Neural cell (in vitro differentiated cells): ENCODE measurements at regions not wholly inside any gene's neighbourhood (a gene's known extent, or its start where the extent isn't known, plus 50 kb on each side); places are given as distances from the start of the nearest gene placed in this dataset.
A peak's percentile ranks its signal among the peaks of the same experiment; 100 is the strongest.

Source experiments
- H2AFZ ChIP-seq: fragments of 200-600, 300-800 bp; sonication (generic), shearing (Covaris generic); 2 replicates; pipeline ENCODE4 v1.6.0; 2014; ENCODE audit warnings: low read depth, mild to moderate bottlenecking, antibody characterized with exemption, low read length, moderate library complexity
- H3F3A ChIP-seq: fragments of 200-600 bp; shearing (Covaris generic); 2 replicates; pipeline ENCODE4 v1.6.1; 2016; ENCODE audit warnings: mild to moderate bottlenecking, moderate library complexity, mixed read lengths, antibody characterized with exemption, low read length; ENCODE audit not compliant: insufficient read depth, poor library complexity, severe bottlenecking
- H3K27ac ChIP-seq: fragments of 200-600, 300-800 bp; sonication (generic), shearing (Covaris generic); 2 replicates; pipeline ENCODE4 v1.5.1; 2014; ENCODE audit warnings: mild to moderate bottlenecking, low read length, moderate library complexity
- H3K27me3 ChIP-seq: fragments of 300-800, 200-600 bp; sonication (generic), shearing (Covaris generic); 2 replicates; pipeline ENCODE4 v1.6.0; 2014; ENCODE audit warnings: mild to moderate bottlenecking, low read depth, low read length, moderate library complexity; ENCODE audit not compliant: insufficient read depth
- H3K36me3 ChIP-seq: fragments of 300-800, 200-600 bp; sonication (generic), shearing (Covaris generic); 2 replicates; pipeline ENCODE4 v1.5.1; 2014; ENCODE audit warnings: mild to moderate bottlenecking, antibody characterized with exemption, low read length, moderate library complexity; ENCODE audit not compliant: insufficient read depth
- H3K4me2 ChIP-seq: fragments of 300-800, 200-600 bp; sonication (generic), shearing (Covaris generic); 2 replicates; pipeline ENCODE4 v1.6.0; 2014; ENCODE audit warnings: mild to moderate bottlenecking, low read length
- H3K4me3 ChIP-seq: fragments of 300-800, 200-600 bp; sonication (generic), shearing (Covaris generic); 2 replicates; pipeline ENCODE4 v1.5.1; 2014; ENCODE audit warnings: mild to moderate bottlenecking, low read length, moderate library complexity
- H3K79me2 ChIP-seq: fragments of 200-600 bp; shearing (Covaris generic); replicated peaks from 2 replicates; pipeline ENCODE4 v1.6.0; 2014; ENCODE audit warnings: mild to moderate bottlenecking, low read length, moderate library complexity; ENCODE audit not compliant: insufficient read depth
- H3K9ac ChIP-seq: fragments of 300-800, 200-600 bp; sonication (generic), shearing (Covaris generic); 2 replicates; pipeline ENCODE4 v1.6.1; 2016; ENCODE audit warnings: mild to moderate bottlenecking, low read length, mixed read lengths
- H3K9me2 ChIP-seq: fragments of 200-600 bp; shearing (Covaris generic); 2 replicates; pipeline ENCODE4 v1.6.1; 2016; ENCODE audit warnings: mild to moderate bottlenecking, low read length, mixed read lengths; ENCODE audit not compliant: insufficient read depth
- H3K9me3 ChIP-seq: fragments of 200-600, 300-800 bp; sonication (generic), shearing (Covaris generic); 2 replicates; pipeline ENCODE4 v1.6.1; 2016; ENCODE audit warnings: mild to moderate bottlenecking, mixed run types, low read length, moderate library complexity, mixed read lengths
- H4K20me1 ChIP-seq: fragments of 200-600 bp; shearing (Covaris generic); 2 replicates; pipeline ENCODE4 v1.6.1; 2016; ENCODE audit warnings: mild to moderate bottlenecking, mixed run types; ENCODE audit not compliant: insufficient read depth
- CTCF ChIP-seq: fragments of 450-650 bp; IDR thresholded peaks from 2 replicates; pipeline ENCODE4 v1.5.1; 2014; ENCODE audit warnings: antibody characterized with exemption, mild to moderate bottlenecking, moderate library complexity; ENCODE audit not compliant: poor library complexity, severe bottlenecking
- EP300 ChIP-seq: fragments of 450-650 bp; conservative IDR thresholded peaks from 2 replicates; pipeline ENCODE4 v1.6.1; 2014; ENCODE audit warnings: antibody characterized with exemption, mild to moderate bottlenecking, moderate library complexity; ENCODE audit not compliant: poor library complexity, severe bottlenecking
- EZH2 ChIP-seq: fragments of 200-600, 300-800 bp; shearing (Covaris generic), sonication (generic); IDR thresholded peaks from 2 replicates; pipeline ENCODE4 v1.6.1; 2014; ENCODE audit warnings: antibody characterized with exemption, low read length, borderline replicate concordance, mild to moderate bottlenecking; ENCODE audit not compliant: insufficient read depth, poor library complexity, severe bottlenecking
- MXI1 ChIP-seq: fragments of 450-650 bp; conservative IDR thresholded peaks from 2 replicates; pipeline ENCODE4 v1.6.1; 2014; ENCODE audit warnings: antibody characterized with exemption, mild to moderate bottlenecking; ENCODE audit not compliant: poor library complexity, severe bottlenecking
- POLR2AphosphoS5 ChIP-seq: IDR thresholded peaks from 2 replicates; pipeline ENCODE4 v1.6.1; 2012
- RAD21 ChIP-seq: fragments of 450-650 bp; conservative IDR thresholded peaks from 2 replicates; pipeline ENCODE4 v1.6.1; 2014; ENCODE audit warnings: antibody characterized with exemption, mild to moderate bottlenecking, moderate library complexity
- REST ChIP-seq: IDR thresholded peaks from 2 replicates; pipeline ENCODE4 v1.6.1; 2012; ENCODE audit warnings: borderline replicate concordance
- SMC3 ChIP-seq: fragments of 450-650 bp; conservative IDR thresholded peaks from 2 replicates; pipeline ENCODE4 v1.6.1; 2014; ENCODE audit warnings: antibody characterized with exemption, mild to moderate bottlenecking, moderate library complexity; ENCODE audit not compliant: poor library complexity
- TAF1 ChIP-seq: IDR thresholded peaks from 2 replicates; pipeline ENCODE4 v1.6.1; 2012; ENCODE audit warnings: low read depth

- H3K4me2 ChIP-seq, result no peak overlapping the region
- no peaks in the 10 kb centered on the region for H4K20me1 ChIP-seq
- no peaks in the 10 kb centered on the region for H3K36me3 ChIP-seq
- H3K9me3 ChIP-seq, result no peaks in the 10 kb centered on the region
- H3K27ac ChIP-seq, result no peak overlapping the region
- H3K27me3 ChIP-seq, result no peaks in the 10 kb centered on the region
- H3K9me2 ChIP-seq, result no peaks in the 10 kb centered on the region
- TF ChIP-seq POLR2AphosphoS5, result no peak
- H3K9ac ChIP-seq, result no peak overlapping the region
- no peak overlapping the region for H3K4me3 ChIP-seq
- no peak overlapping the region for H2AFZ ChIP-seq
- no peaks in the 10 kb centered on the region for H3F3A ChIP-seq
- no peaks in the 10 kb centered on the region for H3K79me2 ChIP-seq
These were observed 164.5 kb downstream of the TDRD15 start for GRCh38 chr2:21288299-21288698.

GRCh38 chr2:21288739-21289520 is 165.2 kb downstream of the TDRD15 start:
- Histone ChIP-seq H3K36me3 (no peaks in the 10 kb centered on the region), H3K9me3 (no peaks in the 10 kb centered on the region), H3K9me2 (no peaks in the 10 kb centered on the region), H3K4me2 (no peak overlapping the region), H3K9ac (peak overlapping the region; percentile 9), H2AFZ (no peak overlapping the region), H4K20me1 (no peaks in the 10 kb centered on the region), H3F3A (no peaks in the 10 kb centered on the region), H3K27me3 (no peaks in the 10 kb centered on the region), H3K4me3 (no peak overlapping the region), H3K79me2 (no peaks in the 10 kb centered on the region), H3K27ac (peak overlapping the region; percentile 51)
- TF ChIP-seq EP300, result no peak
- no peak for TF ChIP-seq CTCF
- no peak for TF ChIP-seq TAF1
- no peak for TF ChIP-seq POLR2AphosphoS5
- TF ChIP-seq SMC3, result no peak
- TF ChIP-seq REST, result no peak
- TF ChIP-seq MXI1, result no peak
- TF ChIP-seq RAD21, result no peak
- TF ChIP-seq EZH2, result no peak
